Immature natural killer cell (primary cell): ENCODE measurements at regions not wholly inside any gene's neighbourhood (a gene's known extent, or its start where the extent isn't known, plus 50 kb on each side); places are given as distances from the start of the nearest gene placed in this dataset.

ENCODE experiments used
- DNase-seq, 3 donors: peaks; one replicate each; pipeline ENCODE4 v3.0.0; 2022; ENCODE audit warnings: mixed read lengths in 1 of 3
- H3K27ac Mint-ChIP-seq, 6 donors: one replicate each; pipeline ENCODE4 v1.8.0; 2020; ENCODE audit warnings: mixed read lengths in 6 of 6, mild to moderate bottlenecking in 5 of 6, inconsistent platforms in 4 of 6, moderate library complexity in 3 of 6
- H3K27me3 Mint-ChIP-seq, 3 donors: one replicate each; pipeline ENCODE4 v1.8.0; 2020 to 2021; ENCODE audit warnings: low read depth in 3 of 3, mild to moderate bottlenecking in 3 of 3, mixed read lengths in 3 of 3, moderate library complexity in 3 of 3, inconsistent platforms in 1 of 3
- H3K36me3 Mint-ChIP-seq, 3 donors: one replicate each; pipeline ENCODE4 v1.8.0; 2020; ENCODE audit warnings: mixed read lengths in 3 of 3, inconsistent platforms in 2 of 3, mild to moderate bottlenecking in 2 of 3
- H3K4me1 Mint-ChIP-seq, 2 donors: one replicate each; pipeline ENCODE4 v1.8.0; 2020; ENCODE audit warnings: inconsistent platforms in 2 of 2, mild to moderate bottlenecking in 2 of 2, mixed read lengths in 2 of 2, moderate library complexity in 1 of 2
- H3K4me3 Mint-ChIP-seq, 5 donors: one replicate each; pipeline ENCODE4 v1.8.0; 2020; ENCODE audit warnings: mild to moderate bottlenecking in 5 of 5, mixed read lengths in 5 of 5, inconsistent platforms in 3 of 5, moderate library complexity in 3 of 5
- H3K9me3 Mint-ChIP-seq, 6 donors: one replicate each; pipeline ENCODE4 v1.8.0; 2020; ENCODE audit warnings: mild to moderate bottlenecking in 6 of 6, mixed read lengths in 6 of 6, inconsistent platforms in 4 of 6, moderate library complexity in 3 of 6

- DNase-seq = no peak
- Mint-ChIP-seq H3K36me3 (peaks cover 0 to 7% (median 0%) of the 10 kb centered on the region in 3 donors), H3K9me3 (no peaks in the 10 kb centered on the region), H3K27me3 (peaks cover 1 to 11% (median 3%) of the 10 kb centered on the region in 3 donors), H3K4me3 (no peak overlapping the region), H3K4me1 (peaks cover 18 to 20% of the 10 kb centered on the region in 2 donors), H3K27ac (peak overlapping the region in 4 of 6 donors; percentile 7 to 69 (median 22))
Measured at GRCh38 chr14:22409006-22409405, 180.0 kb downstream of the DAD1 start.

- Mint-ChIP-seq H3K4me1 (peaks cover 18 to 20% of the 10 kb centered on the region in 2 donors), H3K27me3 (peaks cover 1 to 11% (median 4%) of the 10 kb centered on the region in 3 donors), H3K9me3 (no peaks in the 10 kb centered on the region), H3K36me3 (peaks cover 0 to 7% (median 3%) of the 10 kb centered on the region in 3 donors), H3K27ac (no peak overlapping the region), H3K4me3 (no peak overlapping the region)
- DNase-seq = no peak
Measured at GRCh38 chr14:22408547-22408946, 180.5 kb downstream of the DAD1 start.

- H3K4me1 Mint-ChIP-seq = peaks cover 20 to 27% of the 10 kb centered on the region in 2 donors
- DNase-seq = no peak
- H3K36me3 Mint-ChIP-seq = peaks cover 0 to 7% (median 3%) of the 10 kb centered on the region in 3 donors
- peaks cover 1 to 11% (median 6%) of the 10 kb centered on the region in 3 donors for H3K27me3 Mint-ChIP-seq
- no peak overlapping the region for H3K4me3 Mint-ChIP-seq
- H3K27ac Mint-ChIP-seq = no peak overlapping the region
- no peaks in the 10 kb centered on the region for H3K9me3 Mint-ChIP-seq
Measured at GRCh38 chr14:22407033-22407432, 182.0 kb downstream of the DAD1 start.

- Mint-ChIP-seq H3K27me3 (peaks cover 0 to 11% (median 6%) of the 10 kb centered on the region in 3 donors), H3K36me3 (peaks cover 0 to 7% (median 3%) of the 10 kb centered on the region in 3 donors)
- no peak for DNase-seq
Measured at GRCh38 chr14:22405201-22405600, 183.8 kb downstream of the DAD1 start.

GRCh38 chr14:22403296-22403695, 185.7 kb downstream of the DAD1 start:
- Mint-ChIP-seq H3K4me3 (no peak overlapping the region), H3K36me3 (peaks cover 0 to 6% (median 3%) of the 10 kb centered on the region in 3 donors), H3K4me1 (peaks cover 5 to 9% of the 10 kb centered on the region in 2 donors)

More at GRCh38 chr14:22405201-22405600, 183.8 kb downstream of the DAD1 start:
- Mint-ChIP-seq H3K4me1 (peaks cover 13 to 21% of the 10 kb centered on the region in 2 donors), H3K4me3 (no peak overlapping the region), H3K27ac (no peak overlapping the region), H3K9me3 (no peaks in the 10 kb centered on the region)

GRCh38 chr14:22400655-22401259, 188.3 kb downstream of the DAD1 start:
- Mint-ChIP-seq H3K4me3 (no peak overlapping the region), H3K27me3 (peaks cover 0 to 3% (median 0%) of the 10 kb centered on the region in 3 donors), H3K27ac (no peak overlapping the region), H3K9me3 (no peaks in the 10 kb centered on the region), H3K4me1 (peaks cover 5 to 15% of the 10 kb centered on the region in 2 donors), H3K36me3 (peaks cover 0 to 6% (median 0%) of the 10 kb centered on the region in 3 donors)
- DNase-seq = no peak

More at GRCh38 chr14:22403296-22403695, 185.7 kb downstream of the DAD1 start:
- Mint-ChIP-seq H3K27ac (no peak overlapping the region), H3K27me3 (peaks cover 0 to 9% (median 6%) of the 10 kb centered on the region in 3 donors), H3K9me3 (no peaks in the 10 kb centered on the region)
- no peak for DNase-seq

GRCh38 chr14:22399776-22400175, 189.2 kb downstream of the DAD1 start:
- Mint-ChIP-seq H3K9me3 (no peaks in the 10 kb centered on the region), H3K4me3 (no peak overlapping the region), H3K4me1 (peaks cover 5 to 15% of the 10 kb centered on the region in 2 donors)

GRCh38 chr14:22397221-22397737, 191.7 kb downstream of the DAD1 start:
- Mint-ChIP-seq H3K36me3 (peaks cover 0 to 8% (median 7%) of the 10 kb centered on the region in 3 donors), H3K4me1 (peaks cover 19 to 32% of the 10 kb centered on the region in 2 donors), H3K27me3 (peaks cover 0 to 3% (median 0%) of the 10 kb centered on the region in 3 donors), H3K9me3 (no peaks in the 10 kb centered on the region), H3K27ac (no peak overlapping the region), H3K4me3 (no peak overlapping the region)
- no peak for DNase-seq

More at GRCh38 chr14:22399776-22400175, 189.2 kb downstream of the DAD1 start:
- no peak for DNase-seq
- Mint-ChIP-seq H3K36me3 (peaks cover 0 to 10% (median 4%) of the 10 kb centered on the region in 3 donors), H3K27ac (no peak overlapping the region), H3K27me3 (peaks cover 0 to 3% (median under 1%) of the 10 kb centered on the region in 3 donors)

- peaks cover 0 to 8% (median 7%) of the 10 kb centered on the region in 3 donors for H3K36me3 Mint-ChIP-seq
- peaks cover 0 to 3% (median 0%) of the 10 kb centered on the region in 3 donors for H3K27me3 Mint-ChIP-seq
- H3K4me1 Mint-ChIP-seq = peaks cover 33 to 43% of the 10 kb centered on the region in 2 donors
- no peak for DNase-seq
- no peak overlapping the region for H3K4me3 Mint-ChIP-seq
- H3K27ac Mint-ChIP-seq = peak overlapping the region in 1 of 6 donors; percentile 7
- no peaks in the 10 kb centered on the region for H3K9me3 Mint-ChIP-seq
Measured at GRCh38 chr14:22395803-22396202, 193.2 kb downstream of the DAD1 start.

GRCh38 chr14:22394616-22395015, 194.4 kb downstream of the DAD1 start:
- Mint-ChIP-seq H3K9me3 (no peaks in the 10 kb centered on the region), H3K4me1 (peaks cover 44 to 55% of the 10 kb centered on the region in 2 donors), H3K4me3 (no peak overlapping the region), H3K27me3 (peaks cover 0 to 3% (median 3%) of the 10 kb centered on the region in 3 donors), H3K36me3 (peaks cover 0 to 8% (median 7%) of the 10 kb centered on the region in 3 donors), H3K27ac (peak overlapping the region in 1 of 6 donors; percentile 41)
- no peak for DNase-seq

- Mint-ChIP-seq H3K27ac (peak overlapping the region in 3 of 6 donors; percentile 69 to 76 (median 74)), H3K36me3 (peaks cover 0 to 8% (median 7%) of the 10 kb centered on the region in 3 donors), H3K4me3 (no peak overlapping the region), H3K9me3 (no peaks in the 10 kb centered on the region), H3K4me1 (peaks cover 47 to 58% of the 10 kb centered on the region in 2 donors), H3K27me3 (peaks cover 0 to 3% (median 3%) of the 10 kb centered on the region in 3 donors)
- DNase-seq = no peak
Measured at GRCh38 chr14:22393796-22394195, 195.2 kb downstream of the DAD1 start.

GRCh38 chr14:22391908-22392565, 197.0 kb downstream of the DAD1 start:
- Mint-ChIP-seq H3K9me3 (no peaks in the 10 kb centered on the region), H3K27ac (peak overlapping the region; percentile 72 to 91 (median 86)), H3K27me3 (peaks cover 0 to 3% (median 3%) of the 10 kb centered on the region in 3 donors), H3K36me3 (peaks cover 0 to 8% (median 7%) of the 10 kb centered on the region in 3 donors), H3K4me3 (peak overlapping the region in 4 of 5 donors; percentile 3 to 43 (median 12)), H3K4me1 (peaks cover 60 to 74% of the 10 kb centered on the region in 2 donors)
- peak; percentile 68 to 80 (median 76) for DNase-seq

GRCh38 chr14:22390824-22391461, 198.1 kb downstream of the DAD1 start:
- Mint-ChIP-seq H3K27ac (peak overlapping the region in 5 of 6 donors; percentile 25 to 83 (median 77)), H3K36me3 (peaks cover 0 to 8% (median 5%) of the 10 kb centered on the region in 3 donors), H3K27me3 (peaks cover 0 to 3% (median 3%) of the 10 kb centered on the region in 3 donors), H3K9me3 (no peaks in the 10 kb centered on the region), H3K4me3 (no peak overlapping the region), H3K4me1 (peaks cover 60 to 70% of the 10 kb centered on the region in 2 donors)
- no peak for DNase-seq
